Endometrium (tissue), 2 donors: ENCODE measurements at regions not wholly inside any gene's neighbourhood (a gene's known extent, or its start where the extent isn't known, plus 50 kb on each side); places are given as distances from the start of the nearest gene placed in this dataset.
"Not testable (repeated sequence)": the region's sequence is repeated elsewhere in the genome, so short reads cannot be mapped to it uniquely, and the experiment has no call there.

Experiments used
- FAIRE-seq: peaks from 2 replicates; lab custom pipeline; 2012; peaks lifted over from hg19 to GRCh38; lab: Jason Lieb, UNC
- donor health status: control.
- donor health status: control.

DNA sequence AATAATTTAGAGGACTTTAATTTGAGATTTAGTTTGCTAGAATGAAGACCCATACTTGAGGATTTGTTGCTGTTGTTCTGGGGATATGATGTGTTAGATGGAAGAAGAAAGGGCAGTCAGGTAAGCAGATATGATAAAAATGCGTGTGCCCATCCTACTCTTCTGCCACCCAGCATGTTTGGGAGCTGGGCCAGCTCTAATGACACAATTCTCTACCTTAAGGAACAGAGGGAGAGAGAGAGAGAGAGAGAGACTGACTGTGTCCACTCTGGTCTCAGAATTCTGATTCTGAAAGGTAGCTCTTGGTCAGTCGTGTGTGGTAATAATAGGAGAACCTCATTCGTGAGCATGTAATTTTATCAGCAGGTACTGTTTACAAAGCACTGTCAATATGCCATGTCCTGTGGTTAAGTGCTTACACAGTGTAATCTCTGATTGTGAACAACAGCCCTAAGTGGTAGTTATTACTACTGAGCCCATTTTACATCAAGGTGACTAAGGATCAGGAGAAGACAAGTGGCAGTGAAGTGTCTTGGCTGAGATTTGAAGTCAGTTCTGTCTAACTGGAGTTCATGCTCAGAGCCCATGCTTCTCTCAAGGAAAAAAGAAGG lies 307.4 kb upstream of the SEMA6A start:
- FAIRE-seq = no peak

DNA sequence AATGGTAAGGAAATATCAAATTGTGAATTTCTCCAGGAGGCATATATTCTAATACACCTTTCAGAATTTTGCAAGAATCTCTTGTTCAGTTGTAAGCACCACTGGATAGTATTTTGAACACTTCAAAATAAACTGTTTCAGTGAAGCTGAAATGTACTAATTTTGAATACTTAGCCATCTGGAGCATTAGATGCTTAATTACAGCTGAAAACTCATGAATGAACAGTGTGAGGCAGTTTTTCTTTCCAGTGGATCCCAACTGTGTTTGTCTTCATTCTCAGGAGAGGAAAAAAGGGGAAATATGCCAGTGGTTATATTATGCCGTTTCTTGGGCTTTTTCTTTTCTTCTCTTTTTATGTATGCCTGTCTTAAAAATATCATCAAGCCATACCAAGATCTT lies 306.0 kb upstream of the SEMA6A start:
- no peak for FAIRE-seq

DNA sequence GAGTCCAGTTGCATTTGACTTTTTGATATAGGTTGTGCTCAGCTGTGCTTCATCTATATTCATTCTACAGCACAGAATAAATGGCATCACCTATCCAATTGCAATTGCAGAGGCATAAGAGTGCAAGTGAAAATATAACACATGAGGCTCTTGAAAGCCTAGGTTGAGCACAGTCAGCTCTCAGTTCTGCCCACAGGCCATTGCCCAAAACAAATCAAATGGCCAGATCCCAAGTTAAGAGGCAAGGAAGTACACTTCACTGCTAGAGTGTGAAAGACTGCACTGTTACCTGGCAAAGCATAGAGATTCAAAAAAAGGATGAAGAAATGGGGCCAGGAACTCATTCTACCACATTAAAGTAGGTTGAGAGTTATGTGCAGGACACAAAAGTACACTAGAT lies 305.5 kb upstream of the SEMA6A start:
- FAIRE-seq = no peak

DNA sequence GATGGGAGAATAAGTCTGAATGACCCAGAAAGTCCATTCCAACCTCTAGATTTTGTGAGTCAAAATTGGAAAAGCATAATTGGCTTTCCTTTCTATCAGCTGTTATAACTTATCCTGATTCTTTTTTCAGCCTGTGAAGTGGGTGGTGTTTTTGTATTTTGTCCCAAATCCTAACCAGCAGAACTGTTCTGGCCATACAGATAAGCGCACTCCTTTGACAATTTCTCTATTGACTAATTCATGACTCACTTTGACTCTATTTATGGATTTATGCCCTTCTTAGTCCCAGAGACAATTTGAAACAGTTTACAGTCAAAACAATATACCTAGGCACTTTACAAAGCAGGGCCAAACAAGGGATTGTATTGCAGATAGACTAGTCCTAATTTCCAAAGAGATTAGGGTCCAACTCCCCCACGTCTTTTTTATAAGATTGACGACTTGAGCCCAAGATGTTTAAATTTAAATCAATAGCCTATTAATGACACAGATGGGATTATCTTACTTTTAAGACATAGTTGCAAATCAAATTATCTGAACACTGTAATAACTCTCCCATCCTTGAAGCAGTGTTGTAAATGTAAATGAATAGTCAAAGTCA lies 301.7 kb upstream of the SEMA6A start:
- FAIRE-seq = no peak

DNA sequence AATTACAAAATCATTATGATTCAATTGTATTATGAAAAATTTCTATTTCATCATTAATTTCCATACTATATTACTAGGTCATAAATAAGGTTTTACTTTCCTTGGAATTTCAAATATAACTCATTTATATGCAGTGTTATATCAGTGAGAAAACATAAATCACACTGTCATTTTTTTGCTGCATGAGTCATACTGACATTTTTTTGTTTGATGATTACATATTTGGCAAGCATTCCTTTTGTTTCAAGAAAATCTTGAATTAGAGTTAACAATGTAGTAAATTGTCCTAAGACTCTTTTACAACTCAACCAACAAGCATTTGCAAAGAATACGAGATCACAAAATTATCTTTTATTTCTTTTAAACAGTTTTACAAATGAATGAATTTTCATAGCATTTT lies 298.4 kb upstream of the SEMA6A start:
- peak; percentile 71 for FAIRE-seq

DNA sequence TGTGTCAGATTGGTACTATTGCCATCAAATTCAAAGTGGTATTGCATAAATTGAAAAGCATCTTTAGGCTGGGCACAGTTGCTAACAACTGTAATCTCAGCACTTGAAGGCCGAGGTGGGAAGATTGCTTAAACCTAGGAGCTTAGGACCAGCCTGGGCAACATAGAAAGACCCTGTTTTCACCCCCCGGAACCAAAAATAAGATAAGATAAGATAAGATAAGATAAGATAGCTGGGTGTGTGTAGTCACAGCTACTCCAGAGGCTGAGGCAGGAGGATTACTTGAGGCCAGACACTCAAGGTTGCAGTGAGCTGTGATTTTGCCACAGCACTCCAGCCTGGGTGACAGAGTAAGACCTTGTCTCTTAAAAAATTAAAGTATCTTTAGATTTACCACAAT lies 297.9 kb upstream of the SEMA6A start:
- FAIRE-seq = no peak

DNA sequence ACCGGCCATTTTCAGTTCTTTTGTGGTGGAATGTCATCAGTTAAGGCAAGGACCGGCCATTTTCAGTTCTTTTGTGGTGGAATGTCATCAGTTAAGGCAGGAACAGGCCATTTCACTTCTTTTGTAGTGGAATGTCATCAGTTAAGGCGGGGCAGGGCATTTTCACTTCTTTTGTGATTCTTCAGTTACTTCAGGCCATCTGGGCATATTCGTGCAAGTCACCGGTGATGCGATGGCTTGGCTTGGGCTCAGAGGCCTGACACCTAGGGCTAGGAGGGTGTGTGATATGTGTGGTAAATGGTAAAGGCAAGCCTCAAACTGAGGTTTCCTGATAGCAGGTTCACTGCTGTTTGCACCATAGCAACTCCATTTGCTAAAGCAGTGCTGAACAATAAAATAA lies 293.2 kb upstream of the SEMA6A start:
- FAIRE-seq = not testable (repeated sequence)

DNA sequence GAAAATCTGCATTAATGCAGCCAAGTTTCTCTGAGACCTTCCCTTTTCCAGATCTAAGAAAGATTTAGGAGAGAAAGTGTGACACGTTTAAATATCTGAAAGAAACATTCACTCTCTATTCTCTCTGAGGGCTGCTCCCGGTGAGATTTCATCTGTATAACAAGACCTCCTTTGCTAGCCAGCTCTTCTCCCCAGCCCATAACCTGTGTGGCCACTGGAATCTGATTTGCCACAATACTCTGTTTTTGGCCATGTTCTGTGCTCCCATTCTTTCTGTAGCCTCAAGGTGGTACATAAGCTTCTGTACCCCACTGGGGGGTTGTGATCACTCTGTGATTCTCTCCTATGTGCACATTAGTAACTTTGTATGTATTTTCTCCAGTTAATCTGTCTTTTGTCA lies 291.0 kb upstream of the SEMA6A start:
- FAIRE-seq = no peak

DNA sequence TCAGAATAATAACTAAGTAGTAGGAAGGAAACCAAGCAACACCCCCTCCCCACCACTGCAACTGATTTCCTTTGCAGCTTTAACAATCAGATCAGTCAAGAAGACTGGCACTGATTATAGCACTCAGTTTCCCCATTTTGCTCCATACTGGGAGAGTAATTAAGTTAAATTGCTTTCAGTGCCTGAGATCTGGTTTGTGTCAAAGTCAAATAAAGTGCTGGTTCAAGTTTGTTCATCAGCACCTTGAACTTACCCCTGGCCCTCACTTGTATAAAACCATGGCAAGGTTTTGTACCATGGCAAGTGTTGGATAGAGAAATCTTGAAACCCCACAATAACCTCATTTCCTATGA lies 290.2 kb upstream of the SEMA6A start:
- FAIRE-seq = no peak

DNA sequence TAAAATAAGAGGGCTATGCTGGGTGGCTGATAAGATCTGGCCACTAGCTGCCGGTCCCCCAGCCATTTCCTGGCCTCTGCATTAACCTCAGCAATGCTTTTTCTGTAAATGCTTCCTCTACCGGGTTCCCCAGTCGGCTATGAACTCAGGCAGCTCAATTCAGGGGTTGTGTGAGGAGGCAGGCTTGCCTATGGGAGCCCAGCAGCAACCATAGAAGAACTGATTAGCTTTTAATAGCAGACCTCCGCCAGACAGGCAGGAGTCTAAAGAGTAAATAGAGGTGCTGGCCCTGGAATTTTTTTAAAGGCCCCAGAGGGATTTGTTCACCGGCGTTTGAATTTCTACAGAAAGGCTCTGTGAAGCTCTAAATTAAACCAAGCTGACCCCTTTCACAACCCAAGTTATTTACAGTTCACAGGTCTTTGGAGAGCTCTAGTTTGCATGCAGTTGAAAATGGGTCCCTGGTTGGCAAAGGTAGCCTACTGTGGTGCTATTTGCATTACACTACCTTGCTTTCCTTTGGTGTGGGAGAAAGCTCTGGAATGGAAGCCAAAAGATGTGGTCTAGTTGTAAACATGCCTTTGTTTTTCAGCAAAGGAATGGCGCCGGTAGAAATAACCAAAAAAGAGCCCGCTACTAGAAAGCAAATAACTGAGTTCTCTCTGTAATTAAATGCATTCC lies 289.7 kb upstream of the SEMA6A start:
- no peak for FAIRE-seq

DNA sequence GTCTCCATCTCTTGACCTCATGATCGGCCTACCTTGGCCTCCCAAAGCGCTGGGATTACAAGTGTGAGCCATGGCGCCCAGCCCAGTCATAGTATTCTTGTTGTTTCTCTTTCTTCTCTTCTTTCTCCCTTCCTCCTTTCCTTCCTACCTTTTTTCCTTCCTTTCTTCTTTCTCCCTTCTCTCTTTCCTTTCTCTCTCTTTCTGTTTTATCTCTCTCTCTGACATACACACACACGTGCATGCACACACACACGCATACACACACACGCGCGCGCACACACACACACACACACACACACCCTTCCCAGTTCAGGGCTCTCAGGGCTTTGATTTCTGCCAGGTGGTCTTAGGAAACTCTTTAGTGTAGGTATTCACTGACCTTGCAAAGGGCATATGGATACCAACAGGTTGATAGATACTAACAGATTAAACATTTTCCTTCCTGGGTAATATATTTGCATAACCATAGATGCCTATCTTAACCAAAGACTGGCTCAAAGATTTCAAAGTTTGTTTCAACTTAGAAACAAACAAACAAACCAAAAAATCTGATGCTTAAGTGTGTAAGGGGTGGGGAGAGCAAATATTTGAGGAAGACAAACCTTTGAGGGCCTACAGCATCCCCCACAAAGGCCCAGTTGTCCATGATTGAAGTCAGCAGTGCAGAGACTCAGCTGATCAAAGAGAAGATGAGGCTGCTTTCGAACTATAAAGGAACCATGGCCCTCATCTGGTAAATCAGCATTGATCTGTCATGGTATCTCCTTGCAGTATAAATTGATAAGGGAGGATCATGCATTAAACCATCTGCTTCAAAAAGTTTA lies 288.2 kb upstream of the SEMA6A start:
- no peak for FAIRE-seq

DNA sequence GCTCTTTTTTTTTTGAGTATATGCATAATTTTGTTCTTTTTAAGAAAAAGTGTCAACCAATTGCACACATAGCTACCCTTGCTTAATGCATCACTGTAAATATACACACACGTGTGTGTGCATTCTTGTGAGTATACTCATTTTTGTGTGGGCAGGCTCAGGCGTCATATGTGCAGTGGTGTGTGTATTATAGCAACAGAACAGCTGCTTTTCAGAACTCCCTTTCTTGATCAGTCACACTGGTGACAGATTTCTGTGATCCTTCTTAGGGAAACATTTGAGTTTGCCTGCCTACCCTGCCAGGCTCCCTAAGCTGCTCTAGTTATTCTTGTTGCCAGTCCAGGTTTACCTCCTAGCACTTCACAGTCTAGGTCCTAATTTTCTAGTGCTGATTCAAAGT lies 287.0 kb upstream of the SEMA6A start:
- no peak for FAIRE-seq

DNA sequence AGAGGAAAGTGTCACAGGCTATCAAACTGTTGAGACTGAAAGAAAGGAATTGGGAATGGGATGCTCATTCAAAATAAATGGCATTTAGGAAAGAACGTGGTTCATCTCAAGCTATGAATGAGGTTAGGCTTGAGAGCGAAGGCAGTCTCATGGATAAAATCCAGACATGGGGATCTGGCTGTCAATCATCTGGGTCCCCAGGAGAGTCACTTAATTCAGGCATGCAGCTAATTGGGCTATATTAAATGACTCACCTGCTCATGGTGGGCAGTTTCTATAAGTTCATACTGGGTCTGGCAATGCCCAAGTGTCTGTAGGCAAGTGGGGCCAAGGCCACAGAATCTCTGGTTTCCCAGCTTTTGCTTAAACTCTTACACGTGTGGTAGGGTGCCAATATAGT lies 286.5 kb upstream of the SEMA6A start:
- no peak for FAIRE-seq

DNA sequence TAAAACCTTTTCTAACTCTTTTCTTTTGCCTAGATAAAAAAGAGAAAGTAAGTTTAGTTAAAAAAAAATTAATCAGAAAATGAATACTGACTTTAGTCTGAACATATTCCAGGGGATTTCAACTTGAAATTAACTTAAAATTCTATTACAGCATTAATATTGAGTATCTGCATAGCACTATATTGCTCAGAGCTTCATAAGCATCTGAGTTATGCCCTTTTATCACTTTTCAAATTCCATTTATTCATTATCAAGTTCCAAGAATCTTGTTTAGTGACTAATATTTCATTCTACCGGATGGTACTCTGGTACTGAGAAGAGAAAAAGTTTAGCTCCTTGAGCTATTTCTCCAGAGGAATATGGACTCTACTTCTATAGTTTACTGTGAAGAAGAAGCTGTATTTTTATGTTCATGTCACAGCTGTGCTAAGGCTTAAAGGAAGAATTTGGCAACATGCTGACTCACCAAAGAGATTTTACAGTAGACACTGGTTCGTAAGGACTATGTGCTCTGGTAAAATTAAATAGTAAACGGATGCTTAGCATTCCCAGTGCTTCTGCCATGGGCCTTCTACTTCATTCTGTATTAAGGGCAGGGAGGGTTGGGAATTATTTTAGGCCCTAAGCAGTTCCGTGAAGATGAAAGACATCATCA lies 285.2 kb upstream of the SEMA6A start:
- no peak for FAIRE-seq

DNA sequence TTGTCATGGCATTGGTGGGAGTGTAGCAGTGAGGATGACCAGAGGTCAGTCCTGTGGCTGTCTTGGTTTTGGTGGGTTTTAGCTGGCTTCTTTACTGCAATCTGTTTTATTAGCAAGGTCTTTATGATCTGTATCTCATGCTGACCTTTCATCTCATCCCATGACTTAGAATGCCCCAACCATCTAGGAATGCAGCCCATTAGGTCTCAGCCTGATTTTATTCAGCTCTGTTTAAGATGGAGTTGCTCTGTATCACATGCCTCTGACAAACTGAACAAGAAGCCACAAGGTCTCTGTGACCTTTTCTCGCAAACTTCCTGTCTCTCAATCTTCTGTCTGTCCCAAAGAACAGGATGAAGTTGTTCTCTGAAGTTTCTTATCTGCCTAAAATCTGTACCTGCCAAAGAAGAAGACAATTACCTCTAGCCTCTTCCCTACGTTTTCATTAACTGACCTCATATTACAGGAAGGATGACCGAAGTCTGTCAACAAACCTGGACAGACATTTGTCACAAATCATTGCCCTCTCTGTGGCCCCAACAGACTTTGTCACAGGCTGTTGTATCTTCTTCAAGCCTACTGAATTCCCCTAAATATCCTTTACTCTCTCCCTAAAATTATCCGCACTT lies 284.2 kb upstream of the SEMA6A start:
- FAIRE-seq = no peak

DNA sequence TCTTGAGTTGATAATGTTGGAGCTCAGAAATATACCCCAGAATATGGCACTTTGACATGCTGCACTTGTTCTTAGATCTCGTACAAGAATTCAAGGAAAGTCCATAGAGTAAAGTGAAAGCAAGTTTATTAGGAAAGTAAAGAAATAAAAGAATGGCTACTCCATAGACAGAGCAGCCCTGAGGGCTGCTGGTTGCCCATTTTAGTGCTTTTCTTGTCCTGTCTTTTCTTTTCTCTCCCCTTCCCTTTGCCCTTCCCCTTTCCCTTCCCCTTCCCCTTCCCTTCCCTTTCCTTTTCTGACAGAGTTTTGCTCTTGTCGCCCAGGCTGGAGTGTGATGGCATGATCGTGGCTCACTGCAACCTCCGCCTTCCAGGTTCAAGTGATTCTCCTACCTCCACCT lies 283.4 kb upstream of the SEMA6A start:
- FAIRE-seq = not testable (repeated sequence)

DNA sequence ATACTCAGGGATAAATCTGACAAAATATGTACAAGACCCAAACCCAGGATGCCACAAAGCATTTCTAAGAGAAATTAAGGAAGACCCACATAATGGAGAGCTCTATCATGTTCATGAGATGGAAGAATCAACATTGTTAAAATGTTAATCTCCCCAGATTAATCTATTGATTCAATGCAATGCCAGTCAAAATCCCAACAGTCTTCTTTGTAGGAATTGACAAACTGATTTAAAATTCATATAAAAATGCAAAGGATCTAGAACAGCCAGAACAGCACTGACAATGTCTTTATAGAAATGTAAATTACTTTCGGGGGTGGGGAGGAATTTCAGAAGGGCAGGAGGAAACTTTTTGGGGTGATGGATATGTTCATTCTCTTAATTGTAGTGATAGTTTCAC lies 281.6 kb upstream of the SEMA6A start:
- FAIRE-seq = no peak

DNA sequence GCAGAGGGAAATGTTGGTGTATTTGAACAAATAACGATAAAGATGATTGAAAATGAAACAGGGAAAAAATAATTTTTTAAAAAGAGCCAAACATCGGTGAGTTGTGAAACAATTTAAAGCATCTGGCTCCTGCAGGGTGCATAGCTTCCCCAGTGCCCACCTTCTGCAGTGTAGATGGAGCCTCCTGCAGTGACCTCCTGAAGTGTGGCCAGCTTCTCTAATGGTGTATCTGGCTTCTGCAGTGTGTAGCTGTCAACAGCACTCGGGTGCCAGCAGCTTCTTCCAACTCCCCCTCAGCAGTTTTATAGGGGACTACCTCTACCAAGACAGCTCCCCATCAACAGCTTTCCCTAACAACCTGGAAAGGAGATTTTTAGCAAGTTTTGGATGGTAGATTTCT lies 279.4 kb upstream of the SEMA6A start:
- FAIRE-seq = no peak

DNA sequence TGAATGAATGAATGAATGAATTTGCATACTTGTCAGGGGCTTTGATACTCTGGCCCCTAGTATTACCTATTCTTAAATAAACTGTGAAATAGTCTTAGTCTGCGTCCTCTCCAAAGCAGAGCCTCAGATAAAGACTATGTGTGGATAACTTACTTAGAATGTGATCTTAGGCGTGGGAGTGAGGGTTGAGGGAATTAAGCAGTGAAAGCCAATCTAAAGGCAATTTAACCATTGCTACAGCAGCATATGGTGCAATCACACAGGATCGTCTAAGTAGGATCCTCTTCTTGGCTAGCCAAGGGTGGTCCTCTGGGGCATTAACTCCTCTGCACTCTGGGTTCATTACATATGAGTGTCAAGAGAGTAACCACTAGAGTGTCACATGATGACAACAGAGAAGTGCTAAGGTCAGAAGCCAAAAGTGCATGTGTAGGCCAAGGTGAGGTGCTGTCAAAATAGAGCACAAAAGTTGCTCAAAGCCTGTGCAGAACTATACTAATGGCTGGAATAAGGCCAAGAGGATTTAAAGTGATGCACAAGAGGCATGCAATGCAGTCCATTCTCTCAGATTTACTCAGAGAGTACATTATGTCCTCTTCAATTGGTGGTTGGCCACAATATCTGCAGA lies 274.4 kb upstream of the SEMA6A start:
- no peak for FAIRE-seq

DNA sequence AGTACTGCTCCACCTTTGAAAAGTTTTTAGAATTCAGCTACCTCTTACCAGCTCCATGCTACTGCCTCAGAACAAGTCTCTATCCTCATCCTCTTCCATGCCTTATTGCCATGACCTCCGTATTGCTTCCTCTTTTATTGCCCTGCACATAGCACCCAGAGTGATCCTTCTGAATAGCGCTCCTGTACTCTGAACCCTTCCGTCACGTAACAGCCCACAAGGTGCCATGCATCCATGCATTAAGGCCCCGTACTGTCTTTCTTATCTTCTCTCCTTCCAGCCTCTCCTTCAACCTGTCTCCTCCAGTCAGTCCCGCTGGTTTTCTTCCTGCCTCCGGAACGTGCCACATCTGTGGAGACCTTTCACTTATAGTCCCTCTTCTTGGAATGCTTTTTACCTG lies 273.3 kb upstream of the SEMA6A start:
- no peak for FAIRE-seq

DNA sequence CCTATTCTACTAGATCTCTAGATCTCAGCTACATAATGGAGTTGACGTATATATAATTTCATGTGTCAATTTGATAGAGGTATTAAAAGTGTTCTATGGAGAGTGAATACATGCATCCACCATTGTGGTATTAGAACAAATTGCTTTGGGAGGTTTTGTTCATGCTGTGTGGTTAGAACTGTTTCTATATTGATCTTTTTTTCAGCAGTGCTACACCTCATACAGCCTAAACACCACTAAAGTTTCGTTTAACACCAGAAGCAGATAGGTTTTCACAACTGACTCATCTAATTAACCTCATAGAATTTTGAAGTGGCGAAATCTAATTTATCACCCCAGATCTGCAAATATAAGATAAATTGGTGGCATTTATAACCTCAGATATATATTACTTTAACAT lies 269.4 kb upstream of the SEMA6A start:
- no peak for FAIRE-seq

DNA sequence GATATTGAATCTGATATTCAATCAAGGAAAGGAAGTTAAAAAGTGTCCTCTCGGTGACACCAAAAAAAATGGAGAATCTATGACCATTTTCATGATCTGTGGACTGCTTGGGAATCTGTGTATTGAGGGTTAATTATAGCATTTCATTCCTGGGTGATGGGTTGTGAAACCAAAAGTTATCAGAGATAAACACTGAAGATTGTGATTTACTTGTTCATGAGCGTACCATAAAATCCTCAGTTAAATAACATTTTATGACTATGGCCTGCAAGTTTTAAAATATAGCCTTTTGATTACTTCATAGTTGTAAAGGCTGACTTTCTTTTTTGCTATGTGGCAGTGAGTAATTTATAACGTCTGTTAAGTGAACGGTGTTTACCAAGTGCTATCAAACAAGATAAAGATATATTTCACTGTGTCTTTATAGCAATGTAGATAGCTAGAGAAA lies 267.9 kb upstream of the SEMA6A start:
- no peak for FAIRE-seq
